ENCODE measurements at regions not wholly inside any gene's neighbourhood (a gene's known extent, or its start where the extent isn't known, plus 50 kb on each side); places are given as distances from the start of the nearest gene placed in this dataset.

DNA sequence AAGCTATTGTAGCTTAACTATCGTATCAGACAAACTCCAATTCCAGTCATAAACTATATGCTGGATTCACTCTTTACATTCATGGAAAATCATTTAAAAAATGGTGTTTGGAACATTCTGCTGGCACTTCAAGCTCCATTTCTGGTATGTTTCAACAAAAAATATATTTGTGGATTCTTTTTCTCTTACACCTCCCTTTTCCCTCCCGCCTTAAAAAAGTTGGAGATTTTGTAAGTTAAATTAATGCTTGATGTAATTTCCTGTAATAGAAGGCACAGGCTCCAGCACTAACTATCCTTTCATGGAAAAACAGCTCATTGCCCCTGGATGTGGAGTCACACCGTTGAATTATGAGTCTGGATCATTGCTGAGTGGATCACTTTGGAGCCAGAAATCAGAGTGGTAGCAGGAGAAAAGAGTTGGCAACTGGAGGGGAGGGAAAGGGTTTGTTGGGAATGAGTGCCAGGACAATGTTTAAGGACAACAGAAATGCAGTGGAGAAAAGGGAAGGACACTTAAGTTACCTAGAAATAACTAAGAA is 102.8 kb downstream of the ICOS start:
- no peak for DNase-seq (ENCODE audit: low read depth)
- TF ChIP-seq, protein P1, sequence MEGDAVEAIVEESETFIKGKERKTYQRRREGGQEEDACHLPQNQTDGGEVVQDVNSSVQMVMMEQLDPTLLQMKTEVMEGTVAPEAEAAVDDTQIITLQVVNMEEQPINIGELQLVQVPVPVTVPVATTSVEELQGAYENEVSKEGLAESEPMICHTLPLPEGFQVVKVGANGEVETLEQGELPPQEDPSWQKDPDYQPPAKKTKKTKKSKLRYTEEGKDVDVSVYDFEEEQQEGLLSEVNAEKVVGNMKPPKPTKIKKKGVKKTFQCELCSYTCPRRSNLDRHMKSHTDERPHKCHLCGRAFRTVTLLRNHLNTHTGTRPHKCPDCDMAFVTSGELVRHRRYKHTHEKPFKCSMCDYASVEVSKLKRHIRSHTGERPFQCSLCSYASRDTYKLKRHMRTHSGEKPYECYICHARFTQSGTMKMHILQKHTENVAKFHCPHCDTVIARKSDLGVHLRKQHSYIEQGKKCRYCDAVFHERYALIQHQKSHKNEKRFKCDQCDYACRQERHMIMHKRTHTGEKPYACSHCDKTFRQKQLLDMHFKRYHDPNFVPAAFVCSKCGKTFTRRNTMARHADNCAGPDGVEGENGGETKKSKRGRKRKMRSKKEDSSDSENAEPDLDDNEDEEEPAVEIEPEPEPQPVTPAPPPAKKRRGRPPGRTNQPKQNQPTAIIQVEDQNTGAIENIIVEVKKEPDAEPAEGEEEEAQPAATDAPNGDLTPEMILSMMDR (IDR thresholded peaks at IDR 0.05; ENCODE audit: insufficient read depth, low read length, poor library complexity, severe bottlenecking), result no peak
- H3K36me3 ChIP-seq (ENCODE audit: control insufficient read depth, insufficient read depth, low read length), result no peaks in the 10 kb centered on the region
- H3K27me3 ChIP-seq (ENCODE audit: control insufficient read depth, insufficient read depth, low read length), result no peaks in the 10 kb centered on the region
- H3K4me3 ChIP-seq (ENCODE audit: low read depth, low read length), result no peak overlapping the region

DNA sequence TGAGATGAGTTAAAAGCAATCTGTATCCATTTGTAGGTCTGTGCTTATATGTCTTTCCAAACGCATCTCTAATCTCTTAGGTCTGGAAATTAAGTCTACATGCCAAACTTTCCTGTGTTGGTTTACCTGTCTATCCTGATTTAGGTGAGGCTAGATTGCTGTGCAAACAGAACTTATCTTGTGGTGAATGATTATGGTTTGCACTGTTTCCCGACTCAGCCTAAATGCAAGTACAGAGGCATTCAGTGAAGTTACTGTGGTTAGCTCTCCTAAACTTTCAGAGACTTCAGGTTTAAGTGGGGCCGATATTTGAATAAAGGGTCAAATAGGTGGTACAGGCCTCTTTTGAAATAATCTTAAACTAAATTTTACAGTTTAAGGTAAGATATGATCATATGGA is 103.5 kb downstream of the ICOS start:
- no peaks in the 10 kb centered on the region for H3K27me3 ChIP-seq (ENCODE audit: control insufficient read depth, insufficient read depth, low read length)
- no peaks in the 10 kb centered on the region for H3K36me3 ChIP-seq (ENCODE audit: control insufficient read depth, insufficient read depth, low read length)
- TF ChIP-seq, protein P1 (IDR thresholded peaks at IDR 0.05; ENCODE audit: insufficient read depth, low read length, poor library complexity, severe bottlenecking), result no peak
- H3K4me3 ChIP-seq (ENCODE audit: low read depth, low read length), result no peak overlapping the region
- DNase-seq (ENCODE audit: low read depth), result no peak

DNA sequence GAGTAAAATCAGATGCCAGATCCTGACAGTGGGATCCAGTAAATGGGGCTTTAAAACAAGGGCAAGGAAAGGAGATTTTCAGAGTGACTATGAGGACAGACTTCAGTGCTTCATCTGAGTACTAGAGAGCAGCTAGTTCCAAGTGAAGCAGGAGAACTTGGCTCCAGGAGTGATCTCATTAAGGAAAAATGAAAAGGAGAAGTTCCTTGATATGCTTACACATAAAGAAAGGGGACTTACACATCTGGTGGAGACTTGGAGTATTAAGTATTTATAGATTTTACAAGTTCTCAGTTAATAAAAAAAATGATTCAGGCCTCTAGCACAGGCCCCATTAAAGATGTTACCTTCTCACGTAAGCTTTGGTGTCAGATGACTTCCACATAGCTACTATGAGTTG is 105.8 kb downstream of the ICOS start:
- Histone ChIP-seq H3K4me3 (ENCODE audit: low read depth, low read length) (no peak overlapping the region), H3K36me3 (ENCODE audit: control insufficient read depth, insufficient read depth, low read length) (no peaks in the 10 kb centered on the region), H3K27me3 (ENCODE audit: control insufficient read depth, insufficient read depth, low read length) (peaks cover 4% of the 10 kb centered on the region)
- no peak for DNase-seq (ENCODE audit: low read depth)
- TF ChIP-seq, protein P1 (IDR thresholded peaks at IDR 0.05; ENCODE audit: insufficient read depth, low read length, poor library complexity, severe bottlenecking), result no peak

DNA sequence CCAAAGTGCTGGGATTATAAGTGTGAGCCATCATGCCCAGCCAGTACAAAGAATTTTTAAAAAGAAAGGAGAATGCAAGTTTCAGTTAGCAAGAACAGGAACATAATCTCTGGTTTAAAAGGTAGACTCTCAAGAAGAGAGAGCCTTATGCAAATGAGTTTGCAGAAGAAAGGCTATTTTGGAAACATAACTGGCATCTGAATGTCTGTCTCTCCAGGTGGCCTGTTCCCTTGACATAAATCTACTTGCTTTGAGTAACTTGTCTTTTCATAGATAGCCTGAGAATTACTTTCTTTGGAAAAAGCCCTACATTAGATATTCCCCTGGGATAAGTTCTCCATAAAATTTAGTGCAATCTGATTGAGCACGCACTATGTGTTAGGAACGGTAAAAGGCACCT is 109.6 kb downstream of the ICOS start:
- no peak for DNase-seq (ENCODE audit: low read depth)
- no peak overlapping the region for H3K4me3 ChIP-seq (ENCODE audit: low read depth, low read length)

DNA sequence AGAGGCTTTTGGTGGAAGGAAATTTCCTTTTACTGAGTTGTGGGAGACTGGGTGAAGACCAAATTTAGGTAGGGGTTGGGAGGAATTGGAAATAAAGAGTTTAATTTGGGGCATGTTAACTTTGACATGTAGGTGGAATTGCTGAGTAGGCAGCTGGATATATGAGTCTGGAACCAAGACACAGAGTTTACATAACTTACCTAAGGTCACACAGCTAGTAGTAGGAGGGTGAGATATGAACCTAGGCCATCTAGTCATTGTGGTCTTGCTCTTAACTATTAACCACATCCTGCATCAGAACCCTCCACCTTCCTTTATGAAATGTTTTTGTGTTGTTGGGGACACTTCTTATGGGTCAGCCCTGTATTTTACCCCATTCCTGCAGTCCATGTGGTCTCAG is 113.1 kb downstream of the ICOS start:
- peaks cover 4% of the 10 kb centered on the region for H3K27me3 ChIP-seq (ENCODE audit: control insufficient read depth, insufficient read depth, low read length)
- no peaks in the 10 kb centered on the region for H3K36me3 ChIP-seq (ENCODE audit: control insufficient read depth, insufficient read depth, low read length)
- TF ChIP-seq, protein P1 (IDR thresholded peaks at IDR 0.05; ENCODE audit: insufficient read depth, low read length, poor library complexity, severe bottlenecking), result no peak
- H3K4me3 ChIP-seq (ENCODE audit: low read depth, low read length), result no peak overlapping the region
- DNase-seq (ENCODE audit: low read depth), result no peak

More for the DNA sequence above, 109.6 kb downstream of the ICOS start:
- TF ChIP-seq, protein P1 (IDR thresholded peaks at IDR 0.05; ENCODE audit: insufficient read depth, low read length, poor library complexity, severe bottlenecking), result no peak
- Histone ChIP-seq H3K27me3 (ENCODE audit: control insufficient read depth, insufficient read depth, low read length) (peaks cover 4% of the 10 kb centered on the region), H3K36me3 (ENCODE audit: control insufficient read depth, insufficient read depth, low read length) (no peaks in the 10 kb centered on the region)

DNA sequence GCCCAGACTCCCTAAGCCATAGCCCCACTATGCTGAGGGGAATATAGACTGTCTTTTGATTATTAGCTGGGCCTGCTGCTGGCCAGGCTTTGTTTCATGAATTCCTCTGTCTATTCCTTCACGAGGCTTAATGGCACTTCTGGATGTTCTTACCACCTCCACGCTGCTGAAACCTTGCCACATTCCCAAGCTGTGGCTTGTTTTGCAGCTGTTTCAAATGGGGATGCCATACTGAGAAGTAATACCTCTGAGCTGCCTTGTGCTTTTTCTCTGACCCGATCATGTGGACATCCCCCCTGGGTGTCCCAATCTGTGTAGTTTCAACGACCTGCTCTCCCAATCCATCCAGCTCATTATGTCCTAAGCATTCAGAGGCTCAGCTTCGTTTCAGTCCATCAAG is 114.1 kb downstream of the ICOS start:
- Histone ChIP-seq H3K36me3 (ENCODE audit: control insufficient read depth, insufficient read depth, low read length) (no peaks in the 10 kb centered on the region), H3K4me3 (ENCODE audit: low read depth, low read length) (no peak overlapping the region), H3K27me3 (ENCODE audit: control insufficient read depth, insufficient read depth, low read length) (peaks cover 4% of the 10 kb centered on the region)
- TF ChIP-seq, protein P1 (IDR thresholded peaks at IDR 0.05; ENCODE audit: insufficient read depth, low read length, poor library complexity, severe bottlenecking), result no peak
- no peak for DNase-seq (ENCODE audit: low read depth)
